Keratinocyte (primary cell): ENCODE measurements at regions not wholly inside any gene's neighbourhood (a gene's known extent, or its start where the extent isn't known, plus 50 kb on each side); places are given as distances from the start of the nearest gene placed in this dataset.

Experiments used
- DNase-seq: peaks from one replicate; pipeline ENCODE4 v3.0.0-alpha.2; 2011; ENCODE audit warnings: low read depth, missing footprints, low spot score
- FAIRE-seq: peaks from 2 replicates; lab custom pipeline; 2011; peaks lifted over from hg19 to GRCh38; lab: Jason Lieb, UNC
- H2AFZ ChIP-seq: 2 replicates; pipeline ENCODE4 v1.6.0; 2012; ENCODE audit warnings: low read length, control low read depth, inconsistent platforms; ENCODE audit not compliant: control insufficient read depth
- H3K27ac ChIP-seq: 2 replicates; pipeline ENCODE4 v1.5.1; 2011; ENCODE audit warnings: low read length; ENCODE audit not compliant: control insufficient read depth, insufficient read depth
- H3K27me3 ChIP-seq: 3 replicates; pipeline ENCODE4 v1.6.0; 2011; ENCODE audit warnings: low read length; ENCODE audit not compliant: control insufficient read depth, insufficient read depth; ENCODE audit errors: extremely low read depth
- H3K36me3 ChIP-seq, 2 experiments: 2 replicates in 1 of 2; 3 replicates in 1 of 2; pipeline ENCODE4 v1.5.1; 2011; ENCODE audit warnings: low read length in 2 of 2, mild to moderate bottlenecking in 1 of 2; ENCODE audit not compliant: control insufficient read depth in 2 of 2, insufficient read depth in 2 of 2; ENCODE audit errors: extremely low read depth in 1 of 2
- H3K4me1 ChIP-seq: 3 replicates; pipeline ENCODE4 v1.5.1; 2011; ENCODE audit warnings: low read length; ENCODE audit not compliant: control insufficient read depth, insufficient read depth; ENCODE audit errors: extremely low read depth
- H3K4me2 ChIP-seq: 3 replicates; pipeline ENCODE4 v1.6.0; 2011; ENCODE audit warnings: low read depth, low read length; ENCODE audit not compliant: control insufficient read depth, insufficient read depth; ENCODE audit errors: extremely low read depth
- H3K4me3 ChIP-seq, 3 experiments: fragments of 200-600 bp in 1 of 3; sonication (generic) in 1 of 3; 2 replicates in 2 of 3; 3 replicates in 1 of 3; pipeline ENCODE4 v1.5.1; 2011 to 2016; ENCODE audit warnings: low read length in 3 of 3, mild to moderate bottlenecking in 3 of 3, control low read depth in 2 of 3, inconsistent platforms in 1 of 3, low read depth in 1 of 3, mixed read lengths in 1 of 3, mixed run types in 1 of 3, moderate library complexity in 1 of 3; ENCODE audit not compliant: control insufficient read depth in 2 of 3, insufficient read depth in 2 of 3; ENCODE audit errors: extremely low read depth in 1 of 3
- H3K79me2 ChIP-seq: 2 replicates; pipeline ENCODE4 v1.6.0; 2012; ENCODE audit warnings: low read length; ENCODE audit not compliant: control insufficient read depth, insufficient read depth
- H3K9ac ChIP-seq: 3 replicates; pipeline ENCODE4 v1.6.0; 2011; ENCODE audit warnings: low read length; ENCODE audit not compliant: control insufficient read depth, insufficient read depth; ENCODE audit errors: extremely low read depth
- H3K9me1 ChIP-seq: 3 replicates; pipeline ENCODE4 v1.6.0; 2011; ENCODE audit warnings: low read length; ENCODE audit not compliant: control insufficient read depth, insufficient read depth; ENCODE audit errors: extremely low read depth
- H3K9me3 ChIP-seq: 2 replicates; pipeline ENCODE4 v1.5.1; 2012; ENCODE audit warnings: low read depth, low read length; ENCODE audit not compliant: control insufficient read depth
- H4K20me1 ChIP-seq: 3 replicates; pipeline ENCODE4 v1.6.0; 2011; ENCODE audit warnings: low read length; ENCODE audit not compliant: control insufficient read depth, insufficient read depth; ENCODE audit errors: extremely low read depth
- EZH2 ChIP-seq: IDR thresholded peaks from one replicate; pipeline ENCODE4 v1.6.1; 2012; ENCODE audit warnings: inconsistent platforms, mild to moderate bottlenecking, low read length, moderate library complexity
- dilution Hi-C: fragments of 300-500 bp; cut with MboI; formaldehyde crosslinking; loops from one replicate; pipeline ENCODE4 v1.7.0; 2020; ENCODE audit warnings: low sequenced_read_pairs; ENCODE audit not compliant: extremely low pct_ligation_motif_present
- TF ChIP-seq, protein P1 (sequence below), 3 experiments: IDR thresholded peaks in 1 of 3; conservative IDR thresholded peaks in 1 of 3; optimal IDR thresholded peaks in 1 of 3; 2 replicates in 2 of 3; 3 replicates in 1 of 3; pipeline versions ENCODE3 to v1.5.1; 2011; ENCODE audit warnings: low read length in 3 of 3, mild to moderate bottlenecking in 3 of 3, moderate library complexity in 2 of 3, control low read depth in 1 of 3, inconsistent platforms in 1 of 3; ENCODE audit not compliant: insufficient read depth in 2 of 3; ENCODE audit errors: extremely low read depth in 1 of 3

DNA sequence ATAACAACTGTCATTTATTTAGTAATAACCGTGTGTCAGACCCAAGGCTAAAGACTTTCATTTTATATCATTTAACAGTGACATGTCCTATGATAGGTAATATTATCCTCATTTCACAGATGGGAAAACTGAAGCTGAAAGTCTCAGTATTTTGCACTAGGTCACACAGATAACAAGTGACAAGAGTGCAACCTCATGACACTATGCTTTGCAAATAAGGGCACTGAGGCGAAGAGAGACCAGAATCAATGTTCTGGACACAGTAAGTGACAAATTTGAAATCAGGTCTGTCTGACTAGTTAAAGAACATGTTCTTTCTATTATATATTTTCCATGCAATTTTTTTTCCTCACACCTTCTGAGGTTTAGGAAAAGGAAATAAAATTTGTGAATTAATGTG lies 585.7 kb downstream of the LRRC70 start:
- Histone ChIP-seq H3K79me2 (no peaks in the 10 kb centered on the region), H4K20me1 (no peaks in the 10 kb centered on the region), H3K4me1 (no peaks in the 10 kb centered on the region), H3K9ac (no peak overlapping the region), H3K9me1 (no peaks in the 10 kb centered on the region), H3K4me3 (no peak overlapping the region), H2AFZ (no peak overlapping the region), H3K4me2 (no peak overlapping the region), H3K36me3 (no peaks in the 10 kb centered on the region), H3K27me3 (no peaks in the 10 kb centered on the region), H3K27ac (no peak overlapping the region), H3K9me3 (no peaks in the 10 kb centered on the region)
- DNase-seq (no peak), FAIRE-seq (no peak)
- dilution Hi-C loops, result no loop called here
- TF ChIP-seq, protein P1, sequence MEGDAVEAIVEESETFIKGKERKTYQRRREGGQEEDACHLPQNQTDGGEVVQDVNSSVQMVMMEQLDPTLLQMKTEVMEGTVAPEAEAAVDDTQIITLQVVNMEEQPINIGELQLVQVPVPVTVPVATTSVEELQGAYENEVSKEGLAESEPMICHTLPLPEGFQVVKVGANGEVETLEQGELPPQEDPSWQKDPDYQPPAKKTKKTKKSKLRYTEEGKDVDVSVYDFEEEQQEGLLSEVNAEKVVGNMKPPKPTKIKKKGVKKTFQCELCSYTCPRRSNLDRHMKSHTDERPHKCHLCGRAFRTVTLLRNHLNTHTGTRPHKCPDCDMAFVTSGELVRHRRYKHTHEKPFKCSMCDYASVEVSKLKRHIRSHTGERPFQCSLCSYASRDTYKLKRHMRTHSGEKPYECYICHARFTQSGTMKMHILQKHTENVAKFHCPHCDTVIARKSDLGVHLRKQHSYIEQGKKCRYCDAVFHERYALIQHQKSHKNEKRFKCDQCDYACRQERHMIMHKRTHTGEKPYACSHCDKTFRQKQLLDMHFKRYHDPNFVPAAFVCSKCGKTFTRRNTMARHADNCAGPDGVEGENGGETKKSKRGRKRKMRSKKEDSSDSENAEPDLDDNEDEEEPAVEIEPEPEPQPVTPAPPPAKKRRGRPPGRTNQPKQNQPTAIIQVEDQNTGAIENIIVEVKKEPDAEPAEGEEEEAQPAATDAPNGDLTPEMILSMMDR (optimal IDR thresholded peaks at IDR 0.05 in 1 of 3, IDR thresholded peaks at IDR 0.05 in 1 of 3, conservative IDR thresholded peaks at IDR 0.05 in 1 of 3; ENCODE audit: extremely low read depth in 1 of 3, insufficient read depth in 2 of 3, low read length in 3 of 3), result no peak
- TF ChIP-seq EZH2, result no peak

DNA sequence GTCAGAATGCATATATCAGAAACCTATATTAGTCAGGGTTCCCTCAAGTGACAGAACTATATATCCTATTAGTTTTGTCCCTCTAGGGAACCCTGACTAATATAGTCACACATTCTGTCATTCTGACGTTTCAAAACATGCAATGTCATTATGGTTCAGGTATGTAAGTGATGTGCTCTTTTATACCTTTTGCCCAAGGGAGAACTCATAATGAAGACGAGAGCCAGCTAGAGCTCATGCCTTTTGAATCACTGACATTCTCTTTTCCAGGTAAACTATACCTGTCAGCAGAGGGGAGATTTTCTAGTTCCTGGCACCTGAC lies 576.7 kb downstream of the LRRC70 start:
- Histone ChIP-seq H3K9ac (no peak overlapping the region), H2AFZ (no peak overlapping the region), H3K4me2 (no peak overlapping the region), H3K4me1 (no peaks in the 10 kb centered on the region), H3K27me3 (no peaks in the 10 kb centered on the region), H3K9me3 (no peaks in the 10 kb centered on the region), H3K36me3 (no peaks in the 10 kb centered on the region), H3K9me1 (no peaks in the 10 kb centered on the region), H3K79me2 (no peaks in the 10 kb centered on the region), H4K20me1 (no peaks in the 10 kb centered on the region), H3K4me3 (no peak overlapping the region), H3K27ac (no peak overlapping the region)
- FAIRE-seq (no peak), DNase-seq (no peak)
- dilution Hi-C loops, result no loop called here
- TF ChIP-seq, protein P1 (optimal IDR thresholded peaks at IDR 0.05 in 1 of 3, IDR thresholded peaks at IDR 0.05 in 1 of 3, conservative IDR thresholded peaks at IDR 0.05 in 1 of 3; ENCODE audit: extremely low read depth in 1 of 3, insufficient read depth in 2 of 3, low read length in 3 of 3), result no peak
- TF ChIP-seq EZH2, result no peak
